Common myeloid progenitor, CD34-positive (primary cell): ENCODE measurements at regions not wholly inside any gene's neighbourhood (a gene's known extent, or its start where the extent isn't known, plus 50 kb on each side); places are given as distances from the start of the nearest gene placed in this dataset.

Experiments used
- CTCF ChIA-PET: fragments of 350-600 bp; sonication (Branson Sonifier 250); formaldehyde crosslinking; loops from one replicate; lab custom pipeline; 2021; ENCODE audit warnings: antibody characterized with exemption; lab: Charles Lee
- POLR2A ChIA-PET: fragments of 350-600 bp; sonication (Branson Sonifier 250); formaldehyde crosslinking; loops from one replicate; lab custom pipeline; 2021; ENCODE audit warnings: antibody characterized with exemption; lab: Charles Lee
- DNase-seq, 3 donors: peaks; one replicate each; pipeline versions ENCODE4 v3.0.0 to v3.0.0-alpha.2; 2013
- H3K27ac ChIP-seq, 2 experiments: 1 replicate in 1 of 2; 2 replicates in 1 of 2; pipeline ENCODE4 v1.7.0; 2013; ENCODE audit warnings: inconsistent platforms in 2 of 2, low read length in 2 of 2, mild to moderate bottlenecking in 2 of 2, low read depth in 1 of 2, moderate library complexity in 1 of 2; ENCODE audit not compliant: severe bottlenecking in 2 of 2, insufficient read depth in 1 of 2, poor library complexity in 1 of 2
- H3K27me3 ChIP-seq, 5 experiments: replicated peaks in 2 of 5; 1 replicate in 3 of 5; 2 replicates in 2 of 5; pipeline versions ENCODE4 v1.6.1 to v1.7.0; 2013; ENCODE audit warnings: low read length in 4 of 5, mild to moderate bottlenecking in 2 of 5, moderate library complexity in 2 of 5, inconsistent platforms in 1 of 5; ENCODE audit not compliant: insufficient read depth in 5 of 5, control insufficient read depth in 4 of 5
- H3K36me3 ChIP-seq, 4 experiments: 1 replicate in 2 of 4; 2 replicates in 2 of 4; pipeline versions ENCODE4 v1.6.1 to v1.7.0; 2013; ENCODE audit warnings: low read length in 3 of 4, control low read depth in 1 of 4, mild to moderate bottlenecking in 1 of 4; ENCODE audit not compliant: control insufficient read depth in 4 of 4, insufficient read depth in 4 of 4
- H3K4me1 ChIP-seq, 4 experiments: 1 replicate in 3 of 4; 2 replicates in 1 of 4; pipeline versions ENCODE4 v1.6.1 to v1.7.1; 2013; ENCODE audit warnings: low read length in 3 of 4, mild to moderate bottlenecking in 3 of 4, control low read depth in 1 of 4, inconsistent platforms in 1 of 4, moderate library complexity in 1 of 4; ENCODE audit not compliant: control insufficient read depth in 4 of 4, insufficient read depth in 4 of 4; ENCODE audit errors: control extremely low read depth in 1 of 4
- H3K4me3 ChIP-seq, 7 experiments: 1 replicate in 4 of 7; 2 replicates in 3 of 7; pipeline versions ENCODE4 v1.5.1 to v1.7.0; 2013; ENCODE audit warnings: mild to moderate bottlenecking in 7 of 7, low read length in 6 of 7, moderate library complexity in 6 of 7, inconsistent platforms in 2 of 7, low read depth in 2 of 7, control low read depth in 1 of 7; ENCODE audit not compliant: insufficient read depth in 4 of 7, control insufficient read depth in 1 of 7; ENCODE audit errors: extremely low read depth in 1 of 7
- H3K9me3 ChIP-seq, 5 experiments: 1 replicate in 4 of 5; 2 replicates in 1 of 5; pipeline versions ENCODE4 v1.6.1 to v1.7.1; 2013; ENCODE audit warnings: low read length in 4 of 5, mild to moderate bottlenecking in 2 of 5, inconsistent platforms in 1 of 5, low read depth in 1 of 5, moderate library complexity in 1 of 5; ENCODE audit not compliant: control insufficient read depth in 4 of 5, insufficient read depth in 2 of 5; ENCODE audit errors: control extremely low read depth in 1 of 5
- WGBS: methylation state at CpG from one replicate; pipeline ENCODE4 v1.1.5; 2013; ENCODE audit not compliant: insufficient coverage; 5-methylcytosine and 5-hydroxymethylcytosine counted together

- peaks cover 0 to 1% (median 0%) of the 10 kb centered on the region in 5 experiments for H3K9me3 ChIP-seq
- H3K36me3 ChIP-seq: no peaks in the 10 kb centered on the region
Measured at GRCh38 chr2:221649051-221649775, 77.1 kb upstream of the EPHA4 start.

GRCh38 chr2:221642447-221642846 is 70.3 kb upstream of the EPHA4 start:
- Histone ChIP-seq H3K27ac (no peak overlapping the region), H3K27me3 (peaks cover 0 to 3% (median 0%) of the 10 kb centered on the region in 5 experiments), H3K36me3 (no peaks in the 10 kb centered on the region), H3K4me1 (peaks cover 0 to 4% (median 0%) of the 10 kb centered on the region in 4 experiments), H3K4me3 (no peak overlapping the region), H3K9me3 (peaks cover 0 to 3% (median 0%) of the 10 kb centered on the region in 5 experiments)
- 84% methylated on average over 3 of the region's 3 CpGs for WGBS
- ChIA-PET POLR2A (no interaction called here), CTCF (no interaction called here)
- no peak for DNase-seq

More at GRCh38 chr2:221649051-221649775, 77.1 kb upstream of the EPHA4 start:
- no peak for DNase-seq
- Histone ChIP-seq H3K27me3 (peaks cover 0 to 2% (median 0%) of the 10 kb centered on the region in 5 experiments), H3K27ac (no peak overlapping the region), H3K4me1 (no peaks in the 10 kb centered on the region), H3K4me3 (no peak overlapping the region)
- 94% methylated on average over 5 of the region's 5 CpGs for WGBS
- ChIA-PET POLR2A (no interaction called here), CTCF (no interaction called here)

- peak; percentile 1 to 20 (median 10) for DNase-seq
- H3K4me1 ChIP-seq: peaks cover 0 to 4% (median 0%) of the 10 kb centered on the region in 4 experiments
- 91% methylated on average over 8 of the region's 13 CpGs for WGBS
Measured at GRCh38 chr2:221641181-221641871, 69.2 kb upstream of the EPHA4 start.

GRCh38 chr2:221640686-221641085 is 68.6 kb upstream of the EPHA4 start:
- WGBS: no CpG with 5 or more reads among the region's 1 CpG
- H3K9me3 ChIP-seq: peaks cover 0 to 3% (median 0%) of the 10 kb centered on the region in 5 experiments
- POLR2A ChIA-PET: no interaction called here
- peaks cover 0 to 4% (median 0%) of the 10 kb centered on the region in 4 experiments for H3K4me1 ChIP-seq
- CTCF ChIA-PET: no interaction called here
- H3K27me3 ChIP-seq: peaks cover 0 to 3% (median 0%) of the 10 kb centered on the region in 5 experiments
- no peak overlapping the region for H3K4me3 ChIP-seq
- H3K36me3 ChIP-seq: no peaks in the 10 kb centered on the region
- no peak overlapping the region for H3K27ac ChIP-seq
- DNase-seq: no peak

More at GRCh38 chr2:221641181-221641871, 69.2 kb upstream of the EPHA4 start:
- Histone ChIP-seq H3K9me3 (peaks cover 0 to 3% (median 0%) of the 10 kb centered on the region in 5 experiments), H3K4me3 (no peak overlapping the region), H3K27me3 (peaks cover 0 to 3% (median 0%) of the 10 kb centered on the region in 5 experiments), H3K27ac (no peak overlapping the region), H3K36me3 (no peaks in the 10 kb centered on the region)
- ChIA-PET CTCF (no interaction called here), POLR2A (no interaction called here)

GRCh38 chr2:221637851-221638250 is 65.7 kb upstream of the EPHA4 start:
- Histone ChIP-seq H3K27ac (no peak overlapping the region), H3K4me3 (no peak overlapping the region), H3K27me3 (peaks cover 0 to 3% (median 0%) of the 10 kb centered on the region in 5 experiments), H3K9me3 (peaks cover 0 to 3% (median 0%) of the 10 kb centered on the region in 5 experiments), H3K36me3 (no peaks in the 10 kb centered on the region), H3K4me1 (peaks cover 0 to 4% (median 0%) of the 10 kb centered on the region in 4 experiments)
- POLR2A ChIA-PET: no interaction called here
- CTCF ChIA-PET: no interaction called here
- WGBS: 100% methylated on average over 2 of the region's 2 CpGs
- DNase-seq: no peak

GRCh38 chr2:221635949-221636348 is 63.8 kb upstream of the EPHA4 start:
- ChIA-PET CTCF (no interaction called here), POLR2A (no interaction called here)
- Histone ChIP-seq H3K27me3 (peaks cover 0 to 3% (median 0%) of the 10 kb centered on the region in 5 experiments), H3K9me3 (peaks cover 0 to 2% (median 0%) of the 10 kb centered on the region in 5 experiments), H3K36me3 (no peaks in the 10 kb centered on the region), H3K27ac (no peak overlapping the region), H3K4me3 (no peak overlapping the region), H3K4me1 (peaks cover 0 to 1% (median 0%) of the 10 kb centered on the region in 4 experiments)
- no peak for DNase-seq

- 98% methylated on average over 5 of the region's 5 CpGs for WGBS
- Histone ChIP-seq H3K36me3 (no peaks in the 10 kb centered on the region), H3K4me1 (no peaks in the 10 kb centered on the region), H3K27me3 (no peaks in the 10 kb centered on the region), H3K9me3 (no peaks in the 10 kb centered on the region), H3K4me3 (no peak overlapping the region), H3K27ac (no peak overlapping the region)
- ChIA-PET POLR2A (no interaction called here), CTCF (no interaction called here)
- no peak for DNase-seq
Measured at GRCh38 chr2:221629468-221629867, 57.4 kb upstream of the EPHA4 start.
